Activated T-helper 17 cell treated with anti-CD3 and anti-CD28 coated beads, Interleukin-2, amount 50 U/mL, for 72 hours (primary cell): ENCODE measurements at regions not wholly inside any gene's neighbourhood (a gene's known extent, or its start where the extent isn't known, plus 50 kb on each side); places are given as distances from the start of the nearest gene placed in this dataset.

Source experiments
- ATAC-seq: fragments of 150-1000 bp; cut with Tn5 transposase; replicated peaks from 2 replicates; pipeline ENCODE4 v1.10.0; 2021; ENCODE audit warnings: mild to moderate bottlenecking, moderate library complexity
- H3K27ac Mint-ChIP-seq: one replicate; pipeline ENCODE4 v1.8.0; 2022; ENCODE audit warnings: mixed read lengths
- H3K27me3 Mint-ChIP-seq: one replicate; pipeline ENCODE4 v1.8.0; 2022; ENCODE audit warnings: mixed read lengths
- H3K36me3 Mint-ChIP-seq: one replicate; pipeline ENCODE4 v1.8.0; 2022; ENCODE audit warnings: low read depth, mild to moderate bottlenecking, mixed read lengths
- H3K4me1 Mint-ChIP-seq: one replicate; pipeline ENCODE4 v1.8.0; 2022; ENCODE audit warnings: mixed read lengths
- H3K4me3 Mint-ChIP-seq: one replicate; pipeline ENCODE4 v1.8.0; 2022; ENCODE audit warnings: mild to moderate bottlenecking, mixed read lengths
- H3K9me3 Mint-ChIP-seq: one replicate; pipeline ENCODE4 v1.8.0; 2022; ENCODE audit warnings: mixed read lengths

DNA sequence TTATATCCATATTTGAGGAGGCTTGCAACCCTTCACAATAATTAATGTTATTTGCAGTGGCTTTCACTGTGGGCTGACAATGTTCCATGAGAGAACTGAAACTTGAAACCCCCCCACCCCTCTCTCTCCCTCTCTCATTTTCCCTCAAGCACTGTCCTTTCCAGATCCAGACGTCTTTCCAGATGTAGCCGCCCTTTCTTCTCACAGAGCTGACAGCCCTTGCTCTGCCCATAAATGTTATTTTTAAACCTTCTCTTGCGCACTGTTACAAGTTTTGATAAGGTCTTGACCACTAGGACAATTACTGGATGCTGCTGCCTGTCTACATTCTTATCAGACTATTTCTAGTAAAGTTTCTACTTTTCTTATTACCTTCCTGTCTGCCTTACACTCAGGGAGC is 91.4 kb upstream of the LINC00305 start:
- Mint-ChIP-seq H3K27ac (no peak overlapping the region), H3K27me3 (no peaks in the 10 kb centered on the region), H3K9me3 (no peaks in the 10 kb centered on the region), H3K36me3 (no peaks in the 10 kb centered on the region), H3K4me1 (no peaks in the 10 kb centered on the region), H3K4me3 (no peak overlapping the region)
- no peak for ATAC-seq

- Mint-ChIP-seq H3K36me3 (no peaks in the 10 kb centered on the region), H3K4me3 (no peak overlapping the region), H3K27ac (no peak overlapping the region), H3K9me3 (peaks cover 5% of the 10 kb centered on the region), H3K27me3 (no peaks in the 10 kb centered on the region), H3K4me1 (no peaks in the 10 kb centered on the region)
- ATAC-seq: no peak
These were observed 89.2 kb upstream of the LINC00305 start for GRCh38 chr18:64238076-64238475.

GRCh38 chr18:64234321-64234720 is 85.4 kb upstream of the LINC00305 start:
- Mint-ChIP-seq H3K27me3 (no peaks in the 10 kb centered on the region), H3K9me3 (peaks cover 5% of the 10 kb centered on the region), H3K4me1 (no peaks in the 10 kb centered on the region), H3K27ac (no peak overlapping the region), H3K36me3 (no peaks in the 10 kb centered on the region), H3K4me3 (no peak overlapping the region)
- no peak for ATAC-seq

DNA sequence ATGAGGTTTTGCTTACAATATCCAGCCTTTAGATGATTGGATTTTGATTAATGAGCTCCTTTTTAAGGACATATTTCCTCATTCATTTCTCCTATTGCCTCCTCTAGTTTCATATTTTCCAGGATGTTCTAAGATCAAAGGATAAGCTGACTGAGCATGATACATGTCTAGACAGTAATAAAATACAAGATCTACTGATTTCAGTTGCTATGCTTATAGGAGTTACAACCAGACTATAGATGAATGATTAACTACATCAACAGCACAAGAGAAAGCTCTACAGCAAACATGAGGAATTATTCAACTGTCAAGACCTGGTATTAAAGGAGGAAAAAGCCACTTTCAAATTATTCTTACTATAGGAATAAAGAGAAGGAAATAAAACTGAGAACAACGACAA is 85.0 kb upstream of the LINC00305 start:
- H3K27me3 Mint-ChIP-seq: no peaks in the 10 kb centered on the region
- no peaks in the 10 kb centered on the region for H3K36me3 Mint-ChIP-seq
- H3K9me3 Mint-ChIP-seq: peaks cover 5% of the 10 kb centered on the region
- H3K4me3 Mint-ChIP-seq: no peak overlapping the region
- ATAC-seq: no peak
- no peaks in the 10 kb centered on the region for H3K4me1 Mint-ChIP-seq
- no peak overlapping the region for H3K27ac Mint-ChIP-seq

DNA sequence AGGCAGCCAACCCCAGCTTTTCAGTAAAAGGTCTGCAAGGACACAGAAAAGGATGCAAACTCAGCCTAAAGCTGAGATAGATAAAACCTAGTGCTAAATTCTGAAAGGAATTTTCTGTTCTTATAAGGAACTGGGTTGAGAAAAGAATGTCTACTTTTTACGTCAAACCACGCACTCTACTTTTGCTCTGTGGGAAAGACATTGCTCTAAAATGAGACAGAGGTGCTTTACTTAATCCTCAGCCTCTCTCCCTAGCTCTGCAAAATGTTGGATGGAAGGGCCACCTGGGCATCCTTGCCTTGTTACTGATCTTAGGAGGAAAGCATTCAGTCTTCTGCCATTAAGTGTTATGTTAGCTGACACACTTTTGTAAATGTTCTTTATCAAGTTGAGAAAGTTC is 72.1 kb upstream of the LINC00305 start:
- Mint-ChIP-seq H3K4me3 (no peak overlapping the region), H3K36me3 (no peaks in the 10 kb centered on the region), H3K27ac (no peak overlapping the region), H3K27me3 (no peaks in the 10 kb centered on the region), H3K4me1 (no peaks in the 10 kb centered on the region), H3K9me3 (no peaks in the 10 kb centered on the region)
- ATAC-seq: no peak

DNA sequence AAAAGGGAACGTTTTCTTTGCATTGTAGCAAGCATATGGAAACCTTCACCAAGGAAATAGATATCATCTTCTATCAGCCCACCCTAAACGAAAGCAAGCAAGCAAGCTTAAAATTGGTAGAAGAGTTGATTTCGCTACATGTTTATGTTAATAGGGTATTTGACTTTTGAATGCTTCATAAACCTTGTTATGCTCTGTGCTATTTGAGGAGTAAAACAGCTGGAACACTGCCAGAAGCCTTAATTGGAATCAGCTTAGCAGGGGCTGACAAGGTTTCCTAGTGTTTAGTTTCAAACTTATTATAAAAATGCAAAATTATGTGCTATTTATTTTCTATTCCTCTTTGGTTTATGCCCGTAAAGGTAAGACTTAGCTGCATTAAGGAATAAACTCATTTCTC is 70.6 kb upstream of the LINC00305 start:
- Mint-ChIP-seq H3K36me3 (no peaks in the 10 kb centered on the region), H3K4me1 (no peaks in the 10 kb centered on the region), H3K27ac (no peak overlapping the region), H3K9me3 (no peaks in the 10 kb centered on the region), H3K27me3 (no peaks in the 10 kb centered on the region), H3K4me3 (no peak overlapping the region)
- ATAC-seq: no peak

GRCh38 chr18:64210401-64210949 is 61.6 kb upstream of the LINC00305 start:
- Mint-ChIP-seq H3K36me3 (no peaks in the 10 kb centered on the region), H3K27ac (no peak overlapping the region), H3K4me1 (peaks cover 12% of the 10 kb centered on the region), H3K4me3 (no peak overlapping the region), H3K27me3 (no peaks in the 10 kb centered on the region), H3K9me3 (no peaks in the 10 kb centered on the region)
- ATAC-seq: no peak

GRCh38 chr18:64208516-64208915 is 59.6 kb upstream of the LINC00305 start:
- no peaks in the 10 kb centered on the region for H3K27me3 Mint-ChIP-seq
- no peak for ATAC-seq
- no peaks in the 10 kb centered on the region for H3K36me3 Mint-ChIP-seq
- no peaks in the 10 kb centered on the region for H3K9me3 Mint-ChIP-seq
- peaks cover 12% of the 10 kb centered on the region for H3K4me1 Mint-ChIP-seq
- H3K4me3 Mint-ChIP-seq: peak overlapping the region; percentile 56
- no peak overlapping the region for H3K27ac Mint-ChIP-seq

DNA sequence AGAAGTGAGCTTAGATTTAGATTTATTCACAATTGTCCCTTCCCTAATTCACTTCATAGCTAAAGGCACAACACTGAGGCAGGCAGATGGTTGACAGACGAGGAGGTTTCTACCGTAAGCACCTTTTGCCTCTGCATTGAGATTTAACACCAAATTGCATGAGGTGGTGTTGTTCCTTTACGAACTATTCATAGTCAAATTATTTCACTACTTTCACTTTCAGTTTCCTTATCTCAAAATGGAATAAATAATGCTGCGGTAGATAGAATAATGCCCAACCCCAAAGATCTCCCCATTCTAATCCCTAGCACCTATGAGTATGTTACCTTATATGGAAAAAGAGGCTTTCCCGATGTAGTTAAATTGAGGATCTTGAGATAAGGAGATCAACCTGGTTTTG is 58.9 kb upstream of the LINC00305 start:
- no peaks in the 10 kb centered on the region for H3K27me3 Mint-ChIP-seq
- no peak for ATAC-seq
- H3K27ac Mint-ChIP-seq: no peak overlapping the region
- peak overlapping the region; percentile 56 for H3K4me3 Mint-ChIP-seq
- peaks cover 12% of the 10 kb centered on the region for H3K4me1 Mint-ChIP-seq
- H3K9me3 Mint-ChIP-seq: no peaks in the 10 kb centered on the region
- no peaks in the 10 kb centered on the region for H3K36me3 Mint-ChIP-seq

DNA sequence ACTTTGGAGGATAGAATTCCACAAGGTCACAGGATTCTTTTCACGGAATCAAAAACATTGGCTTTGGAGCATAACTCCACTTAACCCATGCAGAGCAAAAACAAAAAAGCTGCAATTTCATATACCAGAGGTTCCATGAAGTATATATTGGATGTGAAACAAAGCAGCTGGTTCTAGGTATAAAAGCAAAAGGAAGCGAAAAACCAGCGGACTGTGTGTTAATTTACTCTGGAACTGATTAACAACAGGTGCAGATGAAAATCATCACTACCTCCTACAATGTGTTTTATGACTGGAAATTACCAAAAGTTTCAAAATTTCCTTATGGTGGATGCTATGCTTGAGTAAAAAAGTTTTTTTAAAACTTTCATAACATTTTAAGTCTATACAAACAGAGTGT is 54.4 kb upstream of the LINC00305 start:
- Mint-ChIP-seq H3K4me3 (no peak overlapping the region), H3K9me3 (no peaks in the 10 kb centered on the region), H3K27ac (no peak overlapping the region), H3K36me3 (no peaks in the 10 kb centered on the region), H3K27me3 (no peaks in the 10 kb centered on the region), H3K4me1 (peaks cover 12% of the 10 kb centered on the region)
- no peak for ATAC-seq

DNA sequence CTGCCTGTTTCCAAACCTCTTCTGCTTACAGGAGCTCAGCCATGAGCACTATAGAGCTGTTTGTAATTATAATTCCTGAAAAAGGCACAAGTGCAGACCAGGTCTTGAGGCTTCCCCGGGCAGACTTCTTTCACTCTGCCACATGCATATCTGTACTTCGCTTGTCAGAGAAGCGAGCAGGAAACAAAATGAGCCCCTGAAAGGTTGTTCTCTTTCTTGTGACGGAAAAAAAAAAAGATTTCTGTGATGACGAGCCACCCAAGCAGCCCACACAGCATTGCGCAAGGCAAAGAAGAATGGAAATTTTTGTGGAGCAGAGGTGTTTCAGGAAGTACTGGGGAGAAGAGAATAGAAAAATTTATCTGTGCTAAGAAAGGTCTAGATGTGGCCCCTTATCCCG is 54.0 kb upstream of the LINC00305 start:
- no peaks in the 10 kb centered on the region for H3K27me3 Mint-ChIP-seq
- no peak overlapping the region for H3K27ac Mint-ChIP-seq
- H3K9me3 Mint-ChIP-seq: no peaks in the 10 kb centered on the region
- H3K4me1 Mint-ChIP-seq: peaks cover 8% of the 10 kb centered on the region
- ATAC-seq: no peak
- no peak overlapping the region for H3K4me3 Mint-ChIP-seq
- H3K36me3 Mint-ChIP-seq: no peaks in the 10 kb centered on the region

- Mint-ChIP-seq H3K36me3 (no peaks in the 10 kb centered on the region), H3K27ac (no peak overlapping the region), H3K4me3 (no peak overlapping the region), H3K9me3 (no peaks in the 10 kb centered on the region), H3K4me1 (peaks cover 2% of the 10 kb centered on the region), H3K27me3 (no peaks in the 10 kb centered on the region)
- ATAC-seq: no peak
These were observed 53.4 kb upstream of the LINC00305 start for GRCh38 chr18:64202210-64202836.

DNA sequence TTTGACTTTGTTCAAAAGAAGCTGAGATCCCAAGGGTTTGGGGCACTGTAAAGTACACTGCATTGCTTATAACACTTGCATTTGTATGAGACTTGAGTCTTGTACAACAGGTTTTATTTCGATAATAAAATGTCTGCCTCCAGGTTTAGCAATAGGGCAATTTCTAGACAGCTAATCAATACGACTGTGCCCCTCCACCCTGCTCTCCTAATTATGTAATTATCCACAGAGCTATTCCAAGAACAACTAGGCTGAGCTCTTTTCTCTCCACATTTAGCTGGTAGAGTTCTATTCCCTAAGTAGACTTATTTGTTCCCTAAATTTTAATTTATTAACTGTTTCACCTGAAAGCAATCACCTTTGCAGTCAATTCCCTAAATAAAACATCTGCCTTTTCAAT is 52.9 kb upstream of the LINC00305 start:
- H3K36me3 Mint-ChIP-seq: no peaks in the 10 kb centered on the region
- H3K4me1 Mint-ChIP-seq: no peaks in the 10 kb centered on the region
- no peak overlapping the region for H3K27ac Mint-ChIP-seq
- H3K9me3 Mint-ChIP-seq: no peaks in the 10 kb centered on the region
- no peak overlapping the region for H3K4me3 Mint-ChIP-seq
- ATAC-seq: no peak
- no peaks in the 10 kb centered on the region for H3K27me3 Mint-ChIP-seq

DNA sequence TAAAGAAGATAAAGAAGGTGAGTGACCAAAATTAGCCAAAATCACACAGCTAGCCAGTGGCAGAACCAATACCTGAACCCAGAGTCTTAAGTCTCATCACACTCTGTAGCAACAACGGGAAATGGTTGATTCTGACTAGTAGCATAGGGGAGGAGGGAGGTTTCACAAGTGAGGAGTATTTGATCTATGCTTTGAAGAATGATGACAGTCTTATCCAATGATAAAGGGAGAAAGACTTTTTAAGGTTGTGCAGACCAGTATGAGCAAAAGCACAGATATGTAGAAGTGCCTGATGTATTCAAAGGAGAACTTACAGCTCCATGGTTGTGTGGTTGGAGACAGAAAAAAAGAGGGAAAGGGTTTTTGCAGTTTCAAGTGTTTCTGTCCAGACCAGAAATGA is 50.7 kb upstream of the LINC00305 start:
- no peaks in the 10 kb centered on the region for H3K4me1 Mint-ChIP-seq
- no peak overlapping the region for H3K27ac Mint-ChIP-seq
- ATAC-seq: no peak
- H3K27me3 Mint-ChIP-seq: peaks cover 3% of the 10 kb centered on the region
- no peak overlapping the region for H3K4me3 Mint-ChIP-seq
- H3K36me3 Mint-ChIP-seq: no peaks in the 10 kb centered on the region
- no peaks in the 10 kb centered on the region for H3K9me3 Mint-ChIP-seq
